Retinal pigment epithelial cell (primary cell): ENCODE measurements at regions not wholly inside any gene's neighbourhood (a gene's known extent, or its start where the extent isn't known, plus 50 kb on each side); places are given as distances from the start of the nearest gene placed in this dataset.

Experiments used
- DNase-seq: peaks from one replicate; pipeline ENCODE4 v3.0.0-alpha.2; 2010; ENCODE audit warnings: low read depth
- H3K4me3 ChIP-seq: 2 replicates; pipeline ENCODE4 v1.5.1; 2011; ENCODE audit warnings: mild to moderate bottlenecking, low read length, control low read depth, moderate library complexity
- CTCF ChIP-seq: conservative IDR thresholded peaks from 2 replicates; pipeline ENCODE4 v1.5.1; 2011; ENCODE audit warnings: low read depth, low read length, control low read depth, inconsistent platforms

GRCh38 chr10:121414366-121415062, 183.7 kb downstream of the FGFR2 start:
- DNase-seq: no peak
- no peak overlapping the region for H3K4me3 ChIP-seq
- TF ChIP-seq CTCF: no peak

GRCh38 chr10:121415063-121415399, 183.2 kb downstream of the FGFR2 start:
- TF ChIP-seq CTCF: no peak
- H3K4me3 ChIP-seq: no peak overlapping the region
- DNase-seq: no peak

- no peak for DNase-seq
- no peak for TF ChIP-seq CTCF
- H3K4me3 ChIP-seq: no peak overlapping the region
Measured at GRCh38 chr10:121416071-121416470, 182.2 kb downstream of the FGFR2 start.

GRCh38 chr10:121417298-121417697, 180.9 kb downstream of the FGFR2 start:
- no peak for DNase-seq
- no peak for TF ChIP-seq CTCF
- no peak overlapping the region for H3K4me3 ChIP-seq

- DNase-seq: peak; percentile 54
- no peak for TF ChIP-seq CTCF
- no peak overlapping the region for H3K4me3 ChIP-seq
Measured at GRCh38 chr10:121418126-121418777, 180.0 kb downstream of the FGFR2 start.

- TF ChIP-seq CTCF: no peak
- H3K4me3 ChIP-seq: no peak overlapping the region
- no peak for DNase-seq
Measured at GRCh38 chr10:121420006-121420405, 178.2 kb downstream of the FGFR2 start.

GRCh38 chr10:121422096-121422495, 176.1 kb downstream of the FGFR2 start:
- no peak for TF ChIP-seq CTCF
- no peak for DNase-seq
- no peak overlapping the region for H3K4me3 ChIP-seq
